ENCODE measurements at regions not wholly inside any gene's neighbourhood (a gene's known extent, or its start where the extent isn't known, plus 50 kb on each side); places are given as distances from the start of the nearest gene placed in this dataset.
"Not testable (repeated sequence)": the region's sequence is repeated elsewhere in the genome, so short reads cannot be mapped to it uniquely, and the experiment has no call there.

- DNase-seq = no peak
These were observed 567.4 kb upstream of the TMPRSS15 start for GRCh38 chr21:18970941-18971340.

- no peak for DNase-seq
These were observed 582.0 kb upstream of the TMPRSS15 start for GRCh38 chr21:18985584-18985983.

- DNase-seq = no peak
These were observed 582.6 kb upstream of the TMPRSS15 start for GRCh38 chr21:18986197-18986596.

GRCh38 chr21:18987520-18988026 lies 584.0 kb upstream of the TMPRSS15 start:
- DNase-seq = no peak

- DNase-seq = no peak
These were observed 586.4 kb upstream of the TMPRSS15 start for GRCh38 chr21:18989953-18990495.

GRCh38 chr21:18991846-18992245 lies 588.3 kb upstream of the TMPRSS15 start:
- no peak for DNase-seq

GRCh38 chr21:19010251-19010650 lies 606.7 kb upstream of the TMPRSS15 start:
- DNase-seq = no peak

GRCh38 chr21:19010996-19011395 lies 607.4 kb upstream of the TMPRSS15 start:
- DNase-seq = no peak

- no peak for DNase-seq
These were observed 607.9 kb upstream of the TMPRSS15 start for GRCh38 chr21:19011451-19011850.

GRCh38 chr21:19013916-19014315 lies 610.3 kb upstream of the TMPRSS15 start:
- no peak for DNase-seq

- no peak for DNase-seq
These were observed 614.9 kb upstream of the TMPRSS15 start for GRCh38 chr21:19018529-19018928.

- DNase-seq = no peak
These were observed 619.4 kb upstream of the TMPRSS15 start for GRCh38 chr21:19022978-19023377.

GRCh38 chr21:19026911-19027310 lies 623.3 kb upstream of the TMPRSS15 start:
- DNase-seq = no peak

- no peak for DNase-seq
These were observed 626.2 kb upstream of the TMPRSS15 start for GRCh38 chr21:19029816-19030215.

- no peak for DNase-seq
These were observed 628.4 kb upstream of the TMPRSS15 start for GRCh38 chr21:19031953-19032352.

GRCh38 chr21:19034041-19034440 lies 630.5 kb upstream of the TMPRSS15 start:
- no peak for DNase-seq

- DNase-seq = no peak
These were observed 631.0 kb upstream of the TMPRSS15 start for GRCh38 chr21:19034560-19034959.

GRCh38 chr21:19045876-19046275 lies 642.3 kb upstream of the TMPRSS15 start:
- DNase-seq = no peak

GRCh38 chr21:19048098-19048672 lies 644.6 kb upstream of the TMPRSS15 start:
- DNase-seq = no peak

GRCh38 chr21:19049567-19049966 lies 646.0 kb upstream of the TMPRSS15 start:
- DNase-seq = no peak

GRCh38 chr21:19065164-19065563 lies 661.6 kb upstream of the TMPRSS15 start:
- no peak for DNase-seq

- DNase-seq = no peak
These were observed 672.4 kb upstream of the TMPRSS15 start for GRCh38 chr21:19076031-19076430.

GRCh38 chr21:19109694-19110093 lies 706.1 kb upstream of the TMPRSS15 start:
- DNase-seq = no peak

GRCh38 chr21:19119259-19119658 lies 715.7 kb upstream of the TMPRSS15 start:
- DNase-seq = not testable (repeated sequence)

GRCh38 chr21:19120591-19120990 lies 717.0 kb upstream of the TMPRSS15 start:
- no peak for DNase-seq
